ENCODE measurements at regions not wholly inside any gene's neighbourhood (a gene's known extent, or its start where the extent isn't known, plus 50 kb on each side); places are given as distances from the start of the nearest gene placed in this dataset.

- no peak for TF ChIP-seq CTCF (IDR thresholded peaks at IDR 0.05; ENCODE audit: insufficient read depth, low read depth, low read length, missing control alignments)
- no peak for DNase-seq (ENCODE audit: low read depth)
- H3K4me3 ChIP-seq (ENCODE audit: low read length): no peak overlapping the region
These were observed 313.7 kb downstream of the VPS13C start for GRCh38 chr15:61746589-61746988.

DNA sequence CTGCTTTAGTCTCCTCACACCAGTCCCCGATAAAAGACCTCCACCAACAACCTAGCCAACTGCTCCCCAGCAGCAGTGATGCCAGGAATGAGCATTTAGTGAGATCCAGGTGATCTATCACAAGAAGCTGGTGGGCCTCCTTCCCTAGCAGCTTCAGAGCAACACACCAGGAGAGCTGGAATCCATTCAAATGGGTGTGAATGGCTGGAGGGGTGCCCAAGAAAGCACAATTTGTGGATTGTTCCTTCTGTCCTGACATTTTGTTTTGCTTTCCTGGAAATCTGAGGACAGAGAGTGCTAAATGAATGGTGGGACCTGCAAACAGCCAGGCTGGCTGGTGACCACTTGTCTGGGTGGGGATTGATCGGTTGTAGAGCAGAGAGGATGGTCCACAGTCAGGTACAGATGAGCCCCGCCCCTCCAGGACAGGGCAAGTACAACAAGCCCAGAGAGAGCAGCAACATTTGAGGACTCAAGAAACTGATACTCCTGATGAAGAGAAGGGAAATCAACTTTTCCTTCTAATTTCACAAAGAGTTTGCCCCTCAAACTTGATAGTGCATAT is 316.8 kb downstream of the VPS13C start:
- H3K4me3 ChIP-seq (ENCODE audit: low read length): no peak overlapping the region
- TF ChIP-seq CTCF (IDR thresholded peaks at IDR 0.05; ENCODE audit: insufficient read depth, low read depth, low read length, missing control alignments): no peak
- DNase-seq (ENCODE audit: low read depth): no peak

GRCh38 chr15:61742591-61742990 is 317.7 kb downstream of the VPS13C start:
- peak; percentile 84 for DNase-seq (ENCODE audit: low read depth)
- no peak for TF ChIP-seq CTCF (IDR thresholded peaks at IDR 0.05; ENCODE audit: insufficient read depth, low read depth, low read length, missing control alignments)
- no peak overlapping the region for H3K4me3 ChIP-seq (ENCODE audit: low read length)

GRCh38 chr15:61736790-61737189 is 323.5 kb downstream of the VPS13C start:
- TF ChIP-seq CTCF (IDR thresholded peaks at IDR 0.05; ENCODE audit: insufficient read depth, low read depth, low read length, missing control alignments): no peak
- H3K4me3 ChIP-seq (ENCODE audit: low read length): no peak overlapping the region
- no peak for DNase-seq (ENCODE audit: low read depth)

GRCh38 chr15:61731099-61731498 is 329.1 kb downstream of the VPS13C start:
- DNase-seq (ENCODE audit: low read depth): no peak
- no peak for TF ChIP-seq CTCF (IDR thresholded peaks at IDR 0.05; ENCODE audit: insufficient read depth, low read depth, low read length, missing control alignments)
- no peak overlapping the region for H3K4me3 ChIP-seq (ENCODE audit: low read length)

GRCh38 chr15:61729646-61730045 is 330.6 kb downstream of the VPS13C start:
- DNase-seq (ENCODE audit: low read depth): no peak
- TF ChIP-seq CTCF (IDR thresholded peaks at IDR 0.05; ENCODE audit: insufficient read depth, low read depth, low read length, missing control alignments): no peak
- no peak overlapping the region for H3K4me3 ChIP-seq (ENCODE audit: low read length)

DNA sequence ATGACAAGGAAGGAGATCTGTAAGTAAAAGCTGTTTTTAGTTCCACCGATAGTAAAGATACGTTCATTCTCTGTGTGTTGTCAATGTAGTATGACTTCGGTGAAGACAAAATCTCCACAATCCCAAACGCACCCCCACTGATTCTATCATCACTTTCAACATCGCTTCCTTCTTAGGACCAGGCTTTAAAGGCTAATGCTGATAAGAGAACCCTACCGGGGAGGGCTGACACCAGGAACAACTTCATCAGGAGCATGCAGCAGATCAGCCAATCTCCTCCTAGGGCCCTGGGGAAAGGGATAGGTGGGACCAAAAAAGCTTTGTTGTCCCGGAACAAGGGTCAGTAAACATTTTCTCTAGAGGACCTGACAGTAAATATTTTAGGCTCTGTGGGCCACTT is 334.1 kb downstream of the VPS13C start:
- DNase-seq (ENCODE audit: low read depth): no peak
- no peak overlapping the region for H3K4me3 ChIP-seq (ENCODE audit: low read length)
- no peak for TF ChIP-seq CTCF (IDR thresholded peaks at IDR 0.05; ENCODE audit: insufficient read depth, low read depth, low read length, missing control alignments)

All from epithelial cell of esophagus (primary cell).